Neuronal stem cell (in vitro differentiated cells): ENCODE measurements at regions not wholly inside any gene's neighbourhood (a gene's known extent, or its start where the extent isn't known, plus 50 kb on each side); places are given as distances from the start of the nearest gene placed in this dataset.

Experiments
- DNase-seq: peaks from one replicate; pipeline ENCODE4 v3.0.0-alpha.2; 2013; ENCODE audit warnings: low spot score
- H2AFZ ChIP-seq: one replicate; pipeline ENCODE4 v1.6.1; 2013; ENCODE audit warnings: mild to moderate bottlenecking, low read length, inconsistent platforms
- H2AK5ac ChIP-seq: 2 replicates; pipeline ENCODE4 v1.6.1; 2013; ENCODE audit warnings: low read depth, mild to moderate bottlenecking, inconsistent platforms, low read length, moderate library complexity, mixed read lengths
- H2BK120ac ChIP-seq: 2 replicates; pipeline ENCODE4 v1.6.1; 2013; ENCODE audit warnings: low read depth, mild to moderate bottlenecking, inconsistent platforms, low read length, moderate library complexity, mixed read lengths
- H2BK12ac ChIP-seq: one replicate; pipeline ENCODE4 v1.6.1; 2013; ENCODE audit warnings: low read length, inconsistent platforms
- H2BK15ac ChIP-seq: 2 replicates; pipeline ENCODE4 v1.6.1; 2013; ENCODE audit warnings: mild to moderate bottlenecking, low read length, inconsistent platforms, mixed read lengths
- H2BK5ac ChIP-seq: one replicate; pipeline ENCODE4 v1.6.1; 2013; ENCODE audit warnings: inconsistent platforms, mild to moderate bottlenecking, low read length, moderate library complexity
- H3K14ac ChIP-seq: one replicate; pipeline ENCODE4 v1.6.1; 2013; ENCODE audit warnings: low read length, inconsistent platforms
- H3K18ac ChIP-seq: 2 replicates; pipeline ENCODE4 v1.6.1; 2013; ENCODE audit warnings: low read length, inconsistent platforms
- H3K23ac ChIP-seq: 2 replicates; pipeline ENCODE4 v1.6.1; 2013; ENCODE audit warnings: low read depth, mild to moderate bottlenecking, mixed read lengths, low read length, inconsistent platforms; ENCODE audit not compliant: poor library complexity
- H3K27ac ChIP-seq: replicated peaks from 3 replicates; pipeline ENCODE4 v1.5.1; 2013; ENCODE audit warnings: low read length, inconsistent platforms
- H3K27me3 ChIP-seq, 3 experiments: 2 replicates each; pipeline ENCODE4 v1.6.1; 2013; ENCODE audit warnings: low read length in 3 of 3, mild to moderate bottlenecking in 2 of 3, inconsistent platforms in 1 of 3, low read depth in 1 of 3, mixed read lengths in 1 of 3, moderate library complexity in 1 of 3; ENCODE audit not compliant: control insufficient read depth in 3 of 3, insufficient read depth in 3 of 3
- H3K36me3 ChIP-seq, 2 donors: replicated peaks in 1 of 2; 2 replicates each; pipeline ENCODE4 v1.6.1; 2013; ENCODE audit warnings: low read length in 2 of 2; ENCODE audit not compliant: control insufficient read depth in 2 of 2, insufficient read depth in 2 of 2
- H3K4ac ChIP-seq: 2 replicates; pipeline ENCODE4 v1.6.1; 2013; ENCODE audit warnings: inconsistent platforms, mild to moderate bottlenecking, low read length, moderate library complexity
- H3K4me1 ChIP-seq, 2 donors: 1 replicate in 1 of 2; 2 replicates in 1 of 2; pipeline ENCODE4 v1.6.1; 2013; ENCODE audit warnings: low read length in 2 of 2, low read depth in 1 of 2; ENCODE audit not compliant: control insufficient read depth in 2 of 2, insufficient read depth in 1 of 2
- H3K4me2 ChIP-seq: one replicate; pipeline ENCODE4 v1.6.1; 2013; ENCODE audit warnings: mild to moderate bottlenecking, low read length, inconsistent platforms; ENCODE audit not compliant: insufficient read depth, poor library complexity, severe bottlenecking
- H3K4me3 ChIP-seq, 2 donors: 2 replicates each; pipeline ENCODE4 v1.5.1; 2013; ENCODE audit warnings: low read length in 2 of 2, mild to moderate bottlenecking in 2 of 2, inconsistent platforms in 1 of 2, moderate library complexity in 1 of 2
- H3K79me1 ChIP-seq: one replicate; pipeline ENCODE4 v1.6.1; 2013; ENCODE audit warnings: low read depth, mild to moderate bottlenecking, inconsistent platforms, low read length, moderate library complexity
- H3K9ac ChIP-seq: one replicate; pipeline ENCODE4 v1.6.1; 2013; ENCODE audit warnings: mild to moderate bottlenecking, low read depth, low read length, inconsistent platforms; ENCODE audit not compliant: poor library complexity
- H3K9me3 ChIP-seq, 2 donors: replicated peaks in 1 of 2; 2 replicates each; pipeline versions ENCODE3 to v1.6.1; 2013; ENCODE audit warnings: low read length in 2 of 2, mild to moderate bottlenecking in 2 of 2, inconsistent platforms in 1 of 2, low read depth in 1 of 2, mixed read lengths in 1 of 2, moderate library complexity in 1 of 2; ENCODE audit not compliant: control insufficient read depth in 2 of 2, insufficient read depth in 1 of 2
- H4K8ac ChIP-seq: one replicate; pipeline ENCODE4 v1.6.1; 2013; ENCODE audit warnings: low read depth, mild to moderate bottlenecking, inconsistent platforms, low read length, moderate library complexity
- H4K91ac ChIP-seq: one replicate; pipeline ENCODE4 v1.6.1; 2013; ENCODE audit warnings: low read length, low read depth, mild to moderate bottlenecking, inconsistent platforms; ENCODE audit not compliant: poor library complexity
- WGBS, 2 donors: extraction: QIAGEN DNeasy Blood & Tissue Kit; methylation state at CpG; one replicate each; pipeline ENCODE4 v1.1.7; 2013; ENCODE audit warnings: missing lambda C conversion rate in 2 of 2, mixed read lengths in 1 of 2; ENCODE audit not compliant: insufficient read length in 2 of 2, insufficient replicate concordance in 1 of 2; ENCODE audit errors: extremely low coverage in 2 of 2; 5-methylcytosine and 5-hydroxymethylcytosine counted together

- H2AFZ ChIP-seq = no peak overlapping the region
- H3K18ac ChIP-seq = no peak overlapping the region
- H3K27ac ChIP-seq = no peak overlapping the region
- no peak overlapping the region for H2AK5ac ChIP-seq
- no peak overlapping the region for H2BK15ac ChIP-seq
- H3K9me3 ChIP-seq = no peaks in the 10 kb centered on the region
- no peaks in the 10 kb centered on the region for H3K4me1 ChIP-seq
- no peaks in the 10 kb centered on the region for H3K36me3 ChIP-seq
- no peak overlapping the region for H3K9ac ChIP-seq
- no peaks in the 10 kb centered on the region for H3K27me3 ChIP-seq
- H3K23ac ChIP-seq = no peak overlapping the region
- H3K4me2 ChIP-seq = no peak overlapping the region
- no peak overlapping the region for H2BK12ac ChIP-seq
- no peak for DNase-seq
- no peaks in the 10 kb centered on the region for H3K79me1 ChIP-seq
- no CpG with 5 or more reads among the region's 2 CpGs for WGBS, 2 donors
- no peak overlapping the region for H2BK120ac ChIP-seq
- no peak overlapping the region for H3K14ac ChIP-seq
- H3K4me3 ChIP-seq = no peak overlapping the region
- no peak overlapping the region for H3K4ac ChIP-seq
- H4K91ac ChIP-seq = no peak overlapping the region
- H2BK5ac ChIP-seq = no peak overlapping the region
- no peak overlapping the region for H4K8ac ChIP-seq
These were observed 263.1 kb upstream of the FN1 start for GRCh38 chr2:215699018-215699417.

- no CpG with 5 or more reads among the region's 2 CpGs for WGBS, 2 donors
- H2BK15ac ChIP-seq = no peak overlapping the region
- no peak overlapping the region for H3K4ac ChIP-seq
- H2AFZ ChIP-seq = no peak overlapping the region
- H3K27me3 ChIP-seq = no peaks in the 10 kb centered on the region
- no peak for DNase-seq
- H2AK5ac ChIP-seq = no peak overlapping the region
- H3K4me1 ChIP-seq = no peaks in the 10 kb centered on the region
- H3K79me1 ChIP-seq = no peaks in the 10 kb centered on the region
- H3K23ac ChIP-seq = no peak overlapping the region
- no peaks in the 10 kb centered on the region for H3K9me3 ChIP-seq
- H2BK12ac ChIP-seq = no peak overlapping the region
- no peaks in the 10 kb centered on the region for H3K36me3 ChIP-seq
- H3K27ac ChIP-seq = no peak overlapping the region
- no peak overlapping the region for H3K4me3 ChIP-seq
- no peak overlapping the region for H3K14ac ChIP-seq
- no peak overlapping the region for H3K18ac ChIP-seq
- H3K9ac ChIP-seq = no peak overlapping the region
- no peak overlapping the region for H4K91ac ChIP-seq
- H2BK5ac ChIP-seq = no peak overlapping the region
- no peak overlapping the region for H4K8ac ChIP-seq
- no peak overlapping the region for H3K4me2 ChIP-seq
- no peak overlapping the region for H2BK120ac ChIP-seq
These were observed 262.7 kb upstream of the FN1 start for GRCh38 chr2:215698566-215698965.

GRCh38 chr2:215697496-215697895 lies 261.6 kb upstream of the FN1 start:
- no peak overlapping the region for H3K9ac ChIP-seq
- no peaks in the 10 kb centered on the region for H3K27me3 ChIP-seq
- H3K4me2 ChIP-seq = no peak overlapping the region
- H3K4ac ChIP-seq = no peak overlapping the region
- H4K8ac ChIP-seq = no peak overlapping the region
- no peak overlapping the region for H2BK120ac ChIP-seq
- no peak overlapping the region for H3K14ac ChIP-seq
- H4K91ac ChIP-seq = no peak overlapping the region
- no peaks in the 10 kb centered on the region for H3K36me3 ChIP-seq
- no peaks in the 10 kb centered on the region for H3K9me3 ChIP-seq
- no peak for DNase-seq
- H3K79me1 ChIP-seq = no peaks in the 10 kb centered on the region
- H3K4me1 ChIP-seq = no peaks in the 10 kb centered on the region
- no peak overlapping the region for H3K18ac ChIP-seq
- WGBS, 2 donors = no CpG with 5 or more reads among the region's 6 CpGs
- no peak overlapping the region for H2AK5ac ChIP-seq
- H2AFZ ChIP-seq = no peak overlapping the region
- H2BK12ac ChIP-seq = no peak overlapping the region
- H3K23ac ChIP-seq = no peak overlapping the region
- H3K4me3 ChIP-seq = no peak overlapping the region
- no peak overlapping the region for H2BK5ac ChIP-seq
- H2BK15ac ChIP-seq = no peak overlapping the region
- H3K27ac ChIP-seq = no peak overlapping the region

- Histone ChIP-seq H3K36me3 (no peaks in the 10 kb centered on the region), H2BK5ac (no peak overlapping the region), H3K4ac (no peak overlapping the region), H3K4me3 (no peak overlapping the region), H3K23ac (no peak overlapping the region), H4K91ac (no peak overlapping the region), H4K8ac (no peak overlapping the region), H3K9ac (no peak overlapping the region), H3K14ac (no peak overlapping the region), H2AK5ac (no peak overlapping the region), H3K27me3 (no peaks in the 10 kb centered on the region), H3K9me3 (no peaks in the 10 kb centered on the region), H2BK15ac (no peak overlapping the region), H3K79me1 (no peaks in the 10 kb centered on the region), H2AFZ (no peak overlapping the region), H2BK12ac (no peak overlapping the region), H2BK120ac (no peak overlapping the region), H3K18ac (no peak overlapping the region), H3K4me2 (no peak overlapping the region), H3K4me1 (no peaks in the 10 kb centered on the region), H3K27ac (no peak overlapping the region)
- WGBS, 2 donors = no CpG with 5 or more reads among the region's 2 CpGs
- DNase-seq = no peak
These were observed 261.1 kb upstream of the FN1 start for GRCh38 chr2:215697003-215697402.
